GM12878 (cell line): ENCODE measurements at regions not wholly inside any gene's neighbourhood (a gene's known extent, or its start where the extent isn't known, plus 50 kb on each side); places are given as distances from the start of the nearest gene placed in this dataset.

Source experiments
- ATAC-seq: fragments of 200-7000 bp; cut with Tn5 transposase; 3 replicates; pipeline ENCODE4 v1.9.1; 2020; ENCODE audit warnings: mild to moderate bottlenecking, moderate library complexity
- BruUV-seq: library from RNA; stranded (reverse); fragments of 400-500 nt; replicated peaks from 2 replicates; lab custom pipeline; 2021; lab: Mats Ljungman, UMichigan
- CTCF ChIA-PET: fragments of 300-600 bp; sonication (Branson Sonifier 250); formaldehyde crosslinking; extraction: SDS; loops from one replicate; lab custom pipeline; 2021; ENCODE audit warnings: inconsistent platforms; lab: Yijun Ruan, JAX
- POLR2A ChIA-PET: fragments of 350-600 bp; formaldehyde crosslinking; extraction: SDS; loops from one replicate; lab custom pipeline; 2021; ENCODE audit warnings: inconsistent platforms; lab: Charles Lee
- RAD21 ChIA-PET: fragments of 300-600 bp; sonication (Branson Sonifier 250); formaldehyde crosslinking; loops from one replicate; lab custom pipeline; 2023; ENCODE audit warnings: antibody characterized with exemption; ENCODE audit not compliant: unreplicated experiment; lab: Charles Lee
- SMC1A ChIA-PET: fragments of 300-600 bp; sonication (Branson Sonifier 250); formaldehyde crosslinking; loops from one replicate; lab custom pipeline; 2023; ENCODE audit not compliant: unreplicated experiment, uncharacterized antibody; lab: Charles Lee
- DNase-seq: peaks from one replicate; pipeline ENCODE4 v3.0.0-alpha.2; 2011; ENCODE audit warnings: low read depth, low spot score
- FAIRE-seq: peaks from 3 replicates; lab custom pipeline; 2011; peaks lifted over from hg19 to GRCh38; lab: Jason Lieb, UNC
- H2AFZ ChIP-seq: 2 replicates; pipeline ENCODE4 v1.6.0; 2011; ENCODE audit warnings: low read depth, low read length, control low read depth; ENCODE audit not compliant: control insufficient read depth
- H3K27ac ChIP-seq: 2 replicates; pipeline ENCODE4 v1.5.1; 2011; ENCODE audit warnings: control low read depth; ENCODE audit not compliant: control insufficient read depth, insufficient read depth
- H3K27me3 ChIP-seq, 2 experiments: replicated peaks in 1 of 2; 2 replicates each; pipeline versions ENCODE4 v1.6.0 to v1.6.1; 2011; ENCODE audit warnings: low read length in 1 of 2; ENCODE audit not compliant: control insufficient read depth in 2 of 2, insufficient read depth in 2 of 2
- H3K36me3 ChIP-seq, 2 experiments: 2 replicates each; pipeline ENCODE4 v1.5.1; 2011; ENCODE audit warnings: low read length in 1 of 2; ENCODE audit not compliant: control insufficient read depth in 2 of 2, insufficient read depth in 2 of 2
- H3K4me1 ChIP-seq: 2 replicates; pipeline ENCODE4 v1.6.1; 2011; ENCODE audit warnings: mild to moderate bottlenecking, low read length, moderate library complexity, mixed read lengths; ENCODE audit not compliant: control insufficient read depth, insufficient read depth
- H3K4me2 ChIP-seq: 2 replicates; pipeline ENCODE4 v1.6.0; 2011; ENCODE audit warnings: control low read depth; ENCODE audit not compliant: control insufficient read depth, insufficient read depth
- H3K4me3 ChIP-seq: fragments of 200-600 bp; sonication (generic); 2 replicates; pipeline ENCODE4 v1.5.1; 2016
- H3K79me2 ChIP-seq: 2 replicates; pipeline ENCODE4 v1.6.0; 2011; ENCODE audit warnings: low read length; ENCODE audit not compliant: control insufficient read depth, insufficient read depth
- H3K9ac ChIP-seq: 2 replicates; pipeline ENCODE4 v1.8.0; 2011; ENCODE audit warnings: low read length, control low read depth, mixed read lengths; ENCODE audit not compliant: control insufficient read depth, insufficient read depth
- H3K9me3 ChIP-seq: replicated peaks from 3 replicates; pipeline ENCODE4 v1.5.1; 2011; ENCODE audit warnings: mild to moderate bottlenecking, low read length; ENCODE audit not compliant: control insufficient read depth, insufficient read depth
- H4K20me1 ChIP-seq: 2 replicates; pipeline ENCODE4 v1.6.0; 2011; ENCODE audit not compliant: control insufficient read depth, insufficient read depth
- ASH2L ChIP-seq: fragments of 300-600, 200-600 bp; sonication (generic); IDR thresholded peaks from 2 replicates; pipeline ENCODE4 v1.6.1; 2017; ENCODE audit warnings: low read depth, mild to moderate bottlenecking, borderline replicate concordance
- BMI1 ChIP-seq: fragments of 450-650 bp; IDR thresholded peaks from 2 replicates; pipeline ENCODE4 v1.6.1; 2016; ENCODE audit warnings: mild to moderate bottlenecking, moderate library complexity, borderline replicate concordance
- BRCA1 ChIP-seq: IDR thresholded peaks from 2 replicates; pipeline ENCODE4 v1.6.1; 2011; ENCODE audit warnings: low read depth, low read length, improper control_type of control experiment
- ELK1 ChIP-seq: IDR thresholded peaks from 2 replicates; pipeline ENCODE4 v1.6.1; 2012; ENCODE audit warnings: low read depth, low read length, improper control_type of control experiment
- ESRRA ChIP-seq: IDR thresholded peaks from 2 replicates; pipeline ENCODE4 v1.6.1; 2012; ENCODE audit warnings: mild to moderate bottlenecking, low read length, improper control_type of control experiment
- GATAD2B ChIP-seq: fragments of 450-650 bp; conservative IDR thresholded peaks from 2 replicates; pipeline ENCODE4 v1.6.1; 2017; ENCODE audit warnings: low read depth, mild to moderate bottlenecking, moderate library complexity
- MXI1 ChIP-seq: fragments of 150-350 bp; IDR thresholded peaks from 2 replicates; pipeline ENCODE4 v1.6.1; 2011; ENCODE audit warnings: low read depth, mild to moderate bottlenecking, inconsistent platforms, low read length, improper control_type of control experiment
- NR2C1 ChIP-seq: fragments of 450-650 bp; IDR thresholded peaks from 2 replicates; pipeline ENCODE4 v1.6.1; 2017; ENCODE audit warnings: antibody characterized with exemption, mild to moderate bottlenecking, moderate library complexity
- PAX5 ChIP-seq: IDR thresholded peaks from 2 replicates; pipeline ENCODE4 v1.6.1; 2011; ENCODE audit warnings: low read depth, low read length, borderline replicate concordance
- POLR2A ChIP-seq: IDR thresholded peaks from 2 replicates; pipeline ENCODE4 v1.6.1; 2011; ENCODE audit warnings: low read depth, mild to moderate bottlenecking, low read length
- POLR2AphosphoS5 ChIP-seq: IDR thresholded peaks from 2 replicates; pipeline ENCODE4 v1.6.1; 2011; ENCODE audit warnings: mild to moderate bottlenecking, low read length, inconsistent platforms
- RAD21 ChIP-seq: IDR thresholded peaks from 2 replicates; pipeline ENCODE4 v1.6.1; 2011; ENCODE audit warnings: mild to moderate bottlenecking, low read depth, low read length, moderate library complexity; ENCODE audit not compliant: insufficient read depth
- RELA ChIP-seq: fragments of 450-650 bp; IDR thresholded peaks from 2 replicates; pipeline ENCODE4 v1.8.0; 2014; ENCODE audit warnings: borderline replicate concordance; ENCODE audit not compliant: partially characterized antibody
- SMAD5 ChIP-seq: IDR thresholded peaks from 2 replicates; pipeline ENCODE4 v1.6.1; 2016; ENCODE audit warnings: antibody characterized with exemption, low read depth
- SMARCA5 ChIP-seq: fragments of 450-650 bp; IDR thresholded peaks from 2 replicates; pipeline ENCODE4 v1.6.1; 2017; ENCODE audit warnings: mild to moderate bottlenecking
- SPI1 ChIP-seq: IDR thresholded peaks from 2 replicates; pipeline ENCODE4 v1.6.1; 2011; ENCODE audit warnings: low read depth, mild to moderate bottlenecking, low read length, moderate library complexity, borderline replicate concordance; ENCODE audit not compliant: insufficient read depth
- TARDBP ChIP-seq: IDR thresholded peaks from 2 replicates; pipeline ENCODE4 v1.6.1; 2016; ENCODE audit warnings: borderline replicate concordance
- WGBS: methylation state at CpG from one replicate; pipeline ENCODE4 v1.1.6; 2016; ENCODE audit warnings: low lambda C conversion rate; ENCODE audit not compliant: insufficient replicate concordance, insufficient coverage; ENCODE audit errors: missing lambda C conversion rate; 5-methylcytosine and 5-hydroxymethylcytosine counted together
- in situ Hi-C: fragments of 300-500 bp; cut with MboI; formaldehyde crosslinking; loops from 9 replicates; pipeline ENCODE4 v1.14.3; 2018; ENCODE audit warnings: mixed read lengths
- intact Hi-C: fragments of 100-400 bp; cut with micrococcal nuclease; formaldehyde crosslinking; loops from one replicate; pipeline ENCODE4 v1.14.2; 2022; ENCODE audit not compliant: unreplicated experiment
- TF ChIP-seq, protein P1 (sequence below): fragments of 450-650 bp; formaldehyde crosslinking; IDR thresholded peaks from 2 replicates; pipeline ENCODE4 v1.5.0; 2022; ENCODE audit warnings: mild to moderate bottlenecking, missing genetic modification characterization

- TF ChIP-seq MXI1 (no peak), POLR2A (no peak), TARDBP (no peak), GATAD2B (no peak), PAX5 (no peak)
- TF ChIP-seq, all 136 proteins: peak for 0
Measured at GRCh38 chr10:118496525-118496924, 98.9 kb downstream of the PRLHR start (continued).

- CTCF ChIA-PET, result interaction anchor here (1.2 kb wide), 1 partner anchor 20 kb away, joined by 3 read pairs; no protein-coding TSS in a partner anchor
- ATAC-seq, result no peak
Measured at GRCh38 chr10:118495499-118495898, 99.9 kb downstream of the PRLHR start.

More at GRCh38 chr10:118495499-118495898, 99.9 kb downstream of the PRLHR start:
- FAIRE-seq (no peak), DNase-seq (no peak)
- Histone ChIP-seq H4K20me1 (no peaks in the 10 kb centered on the region), H3K36me3 (no peaks in the 10 kb centered on the region), H3K79me2 (no peaks in the 10 kb centered on the region), H3K27me3 (no peaks in the 10 kb centered on the region), H3K9me3 (no peaks in the 10 kb centered on the region), H3K4me2 (no peak overlapping the region), H3K4me1 (no peaks in the 10 kb centered on the region), H3K4me3 (no peak overlapping the region), H3K27ac (no peak overlapping the region), H3K9ac (no peak overlapping the region), H2AFZ (no peak overlapping the region)
- intact Hi-C loops (no loop called here), in situ Hi-C loops (no loop called here)
- SMC1A ChIA-PET, result no interaction called here
- no TSS peak for BruUV-seq
- WGBS, result 15% methylated on average over 2 of the region's 2 CpGs
- TF ChIP-seq ELK1, result no peak
- no peak for TF ChIP-seq ESRRA
- TF ChIP-seq RELA, result no peak
- no peak for TF ChIP-seq ASH2L
- no peak for TF ChIP-seq BMI1
- TF ChIP-seq POLR2A, result no peak
- TF ChIP-seq SMAD5, result no peak
- TF ChIP-seq, protein P1, sequence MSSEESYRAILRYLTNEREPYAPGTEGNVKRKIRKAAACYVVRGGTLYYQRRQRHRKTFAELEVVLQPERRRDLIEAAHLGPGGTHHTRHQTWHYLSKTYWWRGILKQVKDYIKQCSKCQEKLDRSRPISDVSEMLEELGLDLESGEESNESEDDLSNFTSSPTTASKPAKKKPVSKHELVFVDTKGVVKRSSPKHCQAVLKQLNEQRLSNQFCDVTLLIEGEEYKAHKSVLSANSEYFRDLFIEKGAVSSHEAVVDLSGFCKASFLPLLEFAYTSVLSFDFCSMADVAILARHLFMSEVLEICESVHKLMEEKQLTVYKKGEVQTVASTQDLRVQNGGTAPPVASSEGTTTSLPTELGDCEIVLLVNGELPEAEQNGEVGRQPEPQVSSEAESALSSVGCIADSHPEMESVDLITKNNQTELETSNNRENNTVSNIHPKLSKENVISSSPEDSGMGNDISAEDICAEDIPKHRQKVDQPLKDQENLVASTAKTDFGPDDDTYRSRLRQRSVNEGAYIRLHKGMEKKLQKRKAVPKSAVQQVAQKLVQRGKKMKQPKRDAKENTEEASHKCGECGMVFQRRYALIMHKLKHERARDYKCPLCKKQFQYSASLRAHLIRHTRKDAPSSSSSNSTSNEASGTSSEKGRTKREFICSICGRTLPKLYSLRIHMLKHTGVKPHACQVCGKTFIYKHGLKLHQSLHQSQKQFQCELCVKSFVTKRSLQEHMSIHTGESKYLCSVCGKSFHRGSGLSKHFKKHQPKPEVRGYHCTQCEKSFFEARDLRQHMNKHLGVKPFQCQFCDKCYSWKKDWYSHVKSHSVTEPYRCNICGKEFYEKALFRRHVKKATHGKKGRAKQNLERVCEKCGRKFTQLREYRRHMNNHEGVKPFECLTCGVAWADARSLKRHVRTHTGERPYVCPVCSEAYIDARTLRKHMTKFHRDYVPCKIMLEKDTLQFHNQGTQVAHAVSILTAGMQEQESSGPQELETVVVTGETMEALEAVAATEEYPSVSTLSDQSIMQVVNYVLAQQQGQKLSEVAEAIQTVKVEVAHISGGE (CRISPR knock-in tag), result no peak
- no peak for TF ChIP-seq SMARCA5
- TF ChIP-seq SPI1, result no peak
- no peak for TF ChIP-seq POLR2AphosphoS5
- TF ChIP-seq BRCA1, result no peak
- TF ChIP-seq RAD21, result no peak
- no peak for TF ChIP-seq NR2C1
- RAD21 ChIA-PET, result no interaction called here
- POLR2A ChIA-PET, result no interaction called here
